ENCODE measurements at regions not wholly inside any gene's neighbourhood (a gene's known extent, or its start where the extent isn't known, plus 50 kb on each side); places are given as distances from the start of the nearest gene placed in this dataset.

GRCh38 chr3:22885574-22886341 is 317.4 kb upstream of the UBE2E2 start (continued):
- TF ChIP-seq, protein P1, sequence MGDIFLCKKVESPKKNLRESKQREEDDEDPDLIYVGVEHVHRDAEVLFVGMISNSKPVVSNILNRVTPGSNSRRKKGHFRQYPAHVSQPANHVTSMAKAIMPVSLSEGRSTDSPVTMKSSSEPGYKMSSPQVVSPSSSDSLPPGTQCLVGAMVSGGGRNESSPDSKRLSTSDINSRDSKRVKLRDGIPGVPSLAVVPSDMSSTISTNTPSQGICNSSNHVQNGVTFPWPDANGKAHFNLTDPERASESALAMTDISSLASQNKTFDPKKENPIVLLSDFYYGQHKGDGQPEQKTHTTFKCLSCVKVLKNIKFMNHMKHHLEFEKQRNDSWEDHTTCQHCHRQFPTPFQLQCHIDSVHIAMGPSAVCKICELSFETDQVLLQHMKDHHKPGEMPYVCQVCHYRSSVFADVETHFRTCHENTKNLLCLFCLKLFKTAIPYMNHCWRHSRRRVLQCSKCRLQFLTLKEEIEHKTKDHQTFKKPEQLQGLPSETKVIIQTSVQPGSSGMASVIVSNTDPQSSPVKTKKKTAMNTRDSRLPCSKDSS (IDR thresholded peaks at IDR 0.05; ENCODE audit: low read depth, partially characterized antibody) = no peak
- TF ChIP-seq EGR1 (conservative IDR thresholded peaks at IDR 0.05) = no peak
- TF ChIP-seq HCFC1 (IDR thresholded peaks at IDR 0.05; ENCODE audit: low read depth, low read length) = no peak
- no peak for TF ChIP-seq SPI1 (IDR thresholded peaks at IDR 0.05; ENCODE audit: borderline replicate concordance, low read depth, low read length)

DNA sequence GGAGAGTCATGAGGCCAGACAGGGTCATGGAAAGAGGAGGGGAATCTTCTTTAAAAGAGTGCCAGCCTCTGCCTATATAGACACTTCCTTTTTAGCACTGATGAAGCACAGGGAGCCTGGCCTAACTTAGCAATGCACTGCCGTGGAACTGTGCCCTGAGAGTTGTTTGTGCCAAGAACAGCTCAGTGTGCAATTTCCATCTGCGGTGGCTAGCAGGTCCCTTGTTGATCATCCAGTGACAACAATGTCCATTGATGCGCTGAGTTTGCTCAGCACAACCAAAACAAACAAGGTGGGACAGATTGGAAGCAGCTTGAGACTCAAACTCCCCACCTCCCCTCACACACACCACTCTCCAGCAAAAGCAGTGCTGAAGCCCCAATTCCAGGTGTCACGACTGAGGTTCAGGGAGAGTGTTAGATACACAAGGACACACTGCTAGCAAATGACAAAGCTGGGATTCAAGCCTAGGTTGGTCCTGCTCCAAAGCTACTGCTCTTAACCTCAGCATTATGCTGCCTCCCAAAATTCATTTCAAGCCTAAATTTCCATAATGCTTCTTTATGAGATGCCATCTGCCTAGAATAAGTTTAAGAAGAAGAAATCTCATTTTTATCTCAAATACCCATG is 316.6 kb upstream of the UBE2E2 start:
- CTCF ChIA-PET (ENCODE audit: low intra/inter-chr PET ratio) = no interaction called here

More for the DNA sequence above, 316.6 kb upstream of the UBE2E2 start:
- Histone ChIP-seq H3K9me1 (ENCODE audit: control insufficient read depth, insufficient read depth, low read length) (no peaks in the 10 kb centered on the region), H3K27me3 (ENCODE audit: control insufficient read depth in 2 of 2, insufficient read depth in 2 of 2, low read length in 2 of 2) (no peaks in the 10 kb centered on the region), H3K36me3 (ENCODE audit: control insufficient read depth, insufficient read depth, low read length) (no peaks in the 10 kb centered on the region), H2AFZ (ENCODE audit: low read depth, low read length) (no peak overlapping the region), H3K4me2 (ENCODE audit: insufficient read depth, low read length) (no peak overlapping the region), H3K9ac (ENCODE audit: insufficient read depth in 1 of 2, low read depth in 2 of 2, low read length in 2 of 2) (no peak overlapping the region), H3K4me3 (no peak overlapping the region), H3K4me1 (replicated peaks in 1 of 2; ENCODE audit: control insufficient read depth in 2 of 2, insufficient read depth in 2 of 2, low read length in 2 of 2) (no peaks in the 10 kb centered on the region), H3K27ac (ENCODE audit: extremely low read depth, low read depth, low read length) (no peak overlapping the region), H4K20me1 (replicated peaks; ENCODE audit: control insufficient read depth, insufficient read depth, low read length) (no peaks in the 10 kb centered on the region), H3K9me3 (replicated peaks; ENCODE audit: control insufficient read depth, insufficient read depth, low read depth, low read length) (no peaks in the 10 kb centered on the region; the same call in 1 of the 2 replicates), H3K79me2 (ENCODE audit: control insufficient read depth, insufficient read depth, low read length) (no peaks in the 10 kb centered on the region)
- ATAC-seq (no peak), DNase-seq (ENCODE audit: extremely low read depth in 1 of 4, low spot score in 3 of 4) (no peak), FAIRE-seq (no peak)
- POLR2A ChIA-PET = no interaction called here
- intact Hi-C loops (cut with micrococcal nuclease) (no loop called here), in situ Hi-C loops (cut with MboI) (no loop called here)
- WGBS (ENCODE audit: insufficient coverage, low coverage, missing lambda C conversion rate) = 2% methylated on average over 4 of the region's 4 CpGs
- TF ChIP-seq HMG20A (CRISPR knock-in tag; conservative IDR thresholded peaks at IDR 0.05) (no peak), NCOA4 (IDR thresholded peaks at IDR 0.05; ENCODE audit: partially characterized antibody) (no peak), POLR3G (IDR thresholded peaks at IDR 0.05; ENCODE audit: extremely low read depth, insufficient read length, insufficient replicate concordance) (no peak), CHAMP1 (IDR thresholded peaks at IDR 0.05) (no peak)
- BruUV-seq (replicated peaks) = no TSS peak
